Activated CD8-positive, alpha-beta T cell treated with anti-CD3 and anti-CD28 coated beads for 36 hours (primary cell): ENCODE measurements at regions not wholly inside any gene's neighbourhood (a gene's known extent, or its start where the extent isn't known, plus 50 kb on each side); places are given as distances from the start of the nearest gene placed in this dataset.
"Not testable (repeated sequence)": the region's sequence is repeated elsewhere in the genome, so short reads cannot be mapped to it uniquely, and the experiment has no call there.

Experiments used
- ATAC-seq: fragments of 200-7000 bp; cut with Tn5 transposase; one replicate; pipeline ENCODE4 v1.10.0; 2021; ENCODE audit warnings: mild to moderate bottlenecking, moderate library complexity
- CTCF ChIA-PET: fragments of 350-600 bp; sonication (Branson Sonifier 250); formaldehyde crosslinking; loops from one replicate; lab custom pipeline; 2021; ENCODE audit warnings: antibody characterized with exemption; lab: Charles Lee
- POLR2A ChIA-PET: fragments of 350-600 bp; sonication (Branson Sonifier 250); formaldehyde crosslinking; loops from one replicate; lab custom pipeline; 2021; ENCODE audit warnings: antibody characterized with exemption; lab: Charles Lee
- DNase-seq: peaks from one replicate; pipeline ENCODE4 v3.0.0-alpha.2; 2020
- H3K27ac Mint-ChIP-seq: one replicate; pipeline ENCODE4 v1.8.0; 2021; ENCODE audit warnings: mild to moderate bottlenecking, mixed read lengths
- H3K27me3 Mint-ChIP-seq: one replicate; pipeline ENCODE4 v1.8.0; 2021; ENCODE audit warnings: mixed read lengths
- H3K36me3 Mint-ChIP-seq: one replicate; pipeline ENCODE4 v1.8.0; 2021; ENCODE audit warnings: low read depth, mixed read lengths
- H3K4me1 Mint-ChIP-seq: one replicate; pipeline ENCODE4 v1.8.0; 2021; ENCODE audit warnings: low read depth, mixed read lengths
- H3K4me3 Mint-ChIP-seq: one replicate; pipeline ENCODE4 v1.8.0; 2021; ENCODE audit warnings: mild to moderate bottlenecking, moderate library complexity, mixed read lengths
- H3K9me3 Mint-ChIP-seq: one replicate; pipeline ENCODE4 v1.8.0; 2021; ENCODE audit warnings: mixed read lengths
- CTCF ChIP-seq: fragments of 200-600 bp; IDR thresholded peaks from one replicate; pipeline ENCODE4 v1.8.0; 2022; ENCODE audit warnings: antibody characterized with exemption, mild to moderate bottlenecking
- intact Hi-C: fragments of 100-400 bp; cut with micrococcal nuclease; formaldehyde crosslinking; loops from one replicate; pipeline ENCODE4 v1.10.0; 2022

- Mint-ChIP-seq H3K36me3 (no peaks in the 10 kb centered on the region), H3K27ac (no peak overlapping the region)
- POLR2A ChIA-PET = no interaction called here
Measured at GRCh38 chr9:108394726-108395125, 461.1 kb downstream of the ACTL7B start.

GRCh38 chr9:108393481-108394001 is 462.2 kb downstream of the ACTL7B start:
- H3K36me3 Mint-ChIP-seq, intact Hi-C loops: not testable (repeated sequence)

More at GRCh38 chr9:108394726-108395125, 461.1 kb downstream of the ACTL7B start:
- H3K4me3 Mint-ChIP-seq = no peak overlapping the region
- H3K27me3 Mint-ChIP-seq = no peaks in the 10 kb centered on the region
- CTCF ChIA-PET = no interaction called here
- no peaks in the 10 kb centered on the region for H3K4me1 Mint-ChIP-seq
- DNase-seq = no peak
- peaks cover 3% of the 10 kb centered on the region for H3K9me3 Mint-ChIP-seq
- intact Hi-C loops = no loop called here
- ATAC-seq = no peak
- TF ChIP-seq CTCF = no peak

DNA sequence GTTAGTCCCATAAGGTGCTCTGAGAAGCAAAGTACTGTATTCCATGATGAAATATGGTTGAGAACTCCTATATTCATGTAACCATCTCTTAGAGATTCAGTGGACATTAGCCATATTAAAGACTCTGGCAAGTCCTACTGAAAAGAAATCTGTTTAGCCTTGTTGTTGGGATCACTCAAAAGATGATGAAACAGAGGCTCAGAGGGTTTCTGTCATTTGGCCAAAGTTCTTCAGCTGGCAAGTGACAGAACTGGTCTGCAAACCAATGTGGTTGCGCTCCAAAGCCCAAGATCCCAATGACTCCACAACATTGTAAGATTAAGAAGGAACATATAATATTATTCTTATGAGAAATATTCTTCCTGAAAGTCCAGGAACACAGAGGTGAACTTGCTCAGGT is 462.9 kb downstream of the ACTL7B start:
- POLR2A ChIA-PET = no interaction called here
- no peak for TF ChIP-seq CTCF
- ATAC-seq = no peak
- Mint-ChIP-seq H3K36me3 (no peaks in the 10 kb centered on the region), H3K27ac (no peak overlapping the region), H3K4me3 (no peak overlapping the region), H3K4me1 (no peaks in the 10 kb centered on the region), H3K27me3 (no peaks in the 10 kb centered on the region), H3K9me3 (peaks cover 3% of the 10 kb centered on the region)
- CTCF ChIA-PET = no interaction called here
- DNase-seq = no peak
- intact Hi-C loops = no loop called here

More at GRCh38 chr9:108393481-108394001, 462.2 kb downstream of the ACTL7B start:
- DNase-seq, ATAC-seq, CTCF ChIA-PET, H3K9me3 Mint-ChIP-seq, H3K27ac Mint-ChIP-seq, H3K4me1 Mint-ChIP-seq, H3K27me3 Mint-ChIP-seq, POLR2A ChIA-PET, H3K4me3 Mint-ChIP-seq: not testable (repeated sequence)

- DNase-seq = no peak
- Mint-ChIP-seq H3K36me3 (no peaks in the 10 kb centered on the region), H3K4me3 (no peak overlapping the region), H3K27ac (no peak overlapping the region), H3K27me3 (no peaks in the 10 kb centered on the region), H3K4me1 (no peaks in the 10 kb centered on the region), H3K9me3 (peaks cover 4% of the 10 kb centered on the region)
- POLR2A ChIA-PET = no interaction called here
- CTCF ChIA-PET = no interaction called here
- no peak for ATAC-seq
- no peak for TF ChIP-seq CTCF
- intact Hi-C loops = no loop called here
Measured at GRCh38 chr9:108389056-108389455, 466.7 kb downstream of the ACTL7B start.

GRCh38 chr9:108386859-108387384 is 468.9 kb downstream of the ACTL7B start:
- Mint-ChIP-seq H3K27me3 (no peaks in the 10 kb centered on the region), H3K9me3 (peaks cover 4% of the 10 kb centered on the region), H3K4me1 (no peaks in the 10 kb centered on the region), H3K27ac (no peak overlapping the region), H3K36me3 (no peaks in the 10 kb centered on the region), H3K4me3 (no peak overlapping the region)
- POLR2A ChIA-PET = no interaction called here
- TF ChIP-seq CTCF = no peak
- intact Hi-C loops = no loop called here
- DNase-seq (no peak), ATAC-seq (no peak)
- CTCF ChIA-PET = no interaction called here
